Hepatocyte (in vitro differentiated cells): ENCODE measurements at regions not wholly inside any gene's neighbourhood (a gene's known extent, or its start where the extent isn't known, plus 50 kb on each side); places are given as distances from the start of the nearest gene placed in this dataset.

ENCODE experiments used
- DNase-seq: peaks from one replicate; pipeline ENCODE4 v3.0.0-alpha.2; 2016; ENCODE audit warnings: low spot score
- H2AFZ ChIP-seq: fragments of 200-600 bp; sonication (generic); 2 replicates; pipeline ENCODE4 v1.6.0; 2016; ENCODE audit warnings: antibody characterized with exemption, mild to moderate bottlenecking
- H3K27ac ChIP-seq: fragments of 200-600 bp; sonication (generic); 2 replicates; pipeline ENCODE4 v1.5.1; 2016; ENCODE audit warnings: mild to moderate bottlenecking
- H3K27me3 ChIP-seq: fragments of 200-600 bp; sonication (generic); 2 replicates; pipeline ENCODE4 v1.6.1; 2016
- H3K36me3 ChIP-seq: fragments of 200-600 bp; sonication (generic); replicated peaks from 2 replicates; pipeline ENCODE4 v1.5.1; 2016; ENCODE audit warnings: low read depth; ENCODE audit not compliant: insufficient read depth
- H3K4me1 ChIP-seq: fragments of 200-600 bp; sonication (generic); 2 replicates; pipeline ENCODE4 v1.5.1; 2016; ENCODE audit warnings: mild to moderate bottlenecking, moderate library complexity; ENCODE audit not compliant: insufficient read depth
- H3K4me2 ChIP-seq: fragments of 200-600 bp; sonication (generic); 2 replicates; pipeline ENCODE4 v1.6.0; 2016
- H3K4me3 ChIP-seq: fragments of 200-600 bp; sonication (generic); 2 replicates; pipeline ENCODE4 v1.5.1; 2016; ENCODE audit warnings: mild to moderate bottlenecking
- H3K79me2 ChIP-seq: fragments of 200-600 bp; sonication (generic); 2 replicates; pipeline ENCODE4 v1.6.0; 2017; ENCODE audit warnings: mild to moderate bottlenecking
- H3K9me2 ChIP-seq: fragments of 200-600 bp; sonication (generic); replicated peaks from 2 replicates; pipeline ENCODE4 v1.6.0; 2017; ENCODE audit warnings: mild to moderate bottlenecking; ENCODE audit not compliant: insufficient read depth
- H3K9me3 ChIP-seq: fragments of 200-600 bp; sonication (generic); 2 replicates; pipeline ENCODE4 v1.5.1; 2016; ENCODE audit warnings: low read depth, mild to moderate bottlenecking
- H4K20me1 ChIP-seq: fragments of 200-600 bp; sonication (generic); 2 replicates; pipeline ENCODE4 v1.6.0; 2016; ENCODE audit warnings: mild to moderate bottlenecking; ENCODE audit not compliant: insufficient read depth, poor library complexity, severe bottlenecking
- CTCF ChIP-seq: fragments of 200-600 bp; sonication (generic); IDR thresholded peaks from 2 replicates; pipeline ENCODE4 v1.5.1; 2016; ENCODE audit warnings: antibody characterized with exemption, mild to moderate bottlenecking; ENCODE audit not compliant: poor library complexity
- EZH2 ChIP-seq: fragments of 200-600 bp; sonication (generic); IDR thresholded peaks from 2 replicates; pipeline ENCODE4 v1.6.1; 2016; ENCODE audit warnings: antibody characterized with exemption, mild to moderate bottlenecking, borderline replicate concordance
- EZH2phosphoT487 ChIP-seq: fragments of 200-600 bp; sonication (generic); IDR thresholded peaks from one replicate; pipeline ENCODE4 v1.6.1; 2018; ENCODE audit warnings: antibody characterized with exemption, mild to moderate bottlenecking, low read depth, moderate library complexity; ENCODE audit not compliant: unreplicated experiment, severe bottlenecking
- WGBS: methylation state at CpG from one replicate; pipeline ENCODE4 v1.1.6; 2016; ENCODE audit warnings: low lambda C conversion rate; ENCODE audit errors: missing lambda C conversion rate; 5-methylcytosine and 5-hydroxymethylcytosine counted together

- Histone ChIP-seq H3K36me3 (no peaks in the 10 kb centered on the region), H3K9me2 (no peaks in the 10 kb centered on the region), H4K20me1 (no peaks in the 10 kb centered on the region), H3K9me3 (no peaks in the 10 kb centered on the region), H3K4me1 (peaks cover 8% of the 10 kb centered on the region), H3K4me2 (no peak overlapping the region), H3K79me2 (no peaks in the 10 kb centered on the region), H3K27ac (no peak overlapping the region), H2AFZ (no peak overlapping the region), H3K27me3 (no peaks in the 10 kb centered on the region), H3K4me3 (no peak overlapping the region)
- 81% methylated on average over 4 of the region's 4 CpGs for WGBS
- peak; percentile 7 for DNase-seq
- TF ChIP-seq EZH2phosphoT487 (no peak), CTCF (peak; percentile 4), EZH2 (no peak)
Measured at GRCh38 chr1:88216441-88216840, 467.6 kb upstream of the PKN2 start.

- Histone ChIP-seq H3K79me2 (no peaks in the 10 kb centered on the region), H3K9me2 (no peaks in the 10 kb centered on the region), H4K20me1 (no peaks in the 10 kb centered on the region), H2AFZ (no peak overlapping the region), H3K9me3 (no peaks in the 10 kb centered on the region), H3K4me1 (peaks cover 8% of the 10 kb centered on the region), H3K27ac (no peak overlapping the region), H3K36me3 (no peaks in the 10 kb centered on the region), H3K4me3 (no peak overlapping the region), H3K4me2 (no peak overlapping the region), H3K27me3 (no peaks in the 10 kb centered on the region)
- peak; percentile 10 for DNase-seq
- 41% methylated on average over 2 of the region's 2 CpGs for WGBS
- TF ChIP-seq CTCF (no peak), EZH2phosphoT487 (no peak), EZH2 (no peak)
Measured at GRCh38 chr1:88217386-88217785, 466.7 kb upstream of the PKN2 start.

- Histone ChIP-seq H3K4me1 (peaks cover 8% of the 10 kb centered on the region), H3K36me3 (no peaks in the 10 kb centered on the region), H4K20me1 (no peaks in the 10 kb centered on the region), H3K4me2 (no peak overlapping the region), H3K79me2 (no peaks in the 10 kb centered on the region), H2AFZ (no peak overlapping the region), H3K9me3 (no peaks in the 10 kb centered on the region), H3K9me2 (no peaks in the 10 kb centered on the region), H3K4me3 (no peak overlapping the region), H3K27ac (no peak overlapping the region), H3K27me3 (no peaks in the 10 kb centered on the region)
- peak; percentile 9 for DNase-seq
- TF ChIP-seq EZH2phosphoT487 = no peak
- no peak for TF ChIP-seq EZH2
- no peak for TF ChIP-seq CTCF
- WGBS = 95% methylated on average over 3 of the region's 3 CpGs
Measured at GRCh38 chr1:88219521-88219920, 464.6 kb upstream of the PKN2 start.

- Histone ChIP-seq H3K9me3 (no peaks in the 10 kb centered on the region), H3K4me3 (no peak overlapping the region), H3K79me2 (no peaks in the 10 kb centered on the region), H3K9me2 (no peaks in the 10 kb centered on the region), H3K27ac (no peak overlapping the region), H2AFZ (no peak overlapping the region), H3K4me2 (no peak overlapping the region), H3K4me1 (peaks cover 8% of the 10 kb centered on the region), H3K36me3 (no peaks in the 10 kb centered on the region), H3K27me3 (no peaks in the 10 kb centered on the region), H4K20me1 (no peaks in the 10 kb centered on the region)
- WGBS = 87% methylated on average over 2 of the region's 2 CpGs
- no peak for TF ChIP-seq CTCF
- DNase-seq = no peak
Measured at GRCh38 chr1:88221411-88221810, 462.7 kb upstream of the PKN2 start.
